Psoas muscle (tissue), 7 donors: ENCODE measurements at regions not wholly inside any gene's neighbourhood (a gene's known extent, or its start where the extent isn't known, plus 50 kb on each side); places are given as distances from the start of the nearest gene placed in this dataset.

ENCODE experiments used
- ATAC-seq, 4 donors: fragments of 200-7000 bp; cut with Tn5 transposase; one replicate each; pipeline ENCODE4 v1.9.1; 2020; ENCODE audit warnings: moderate library complexity in 3 of 4, mild to moderate bottlenecking in 2 of 4
- DNase-seq, 2 donors: peaks; one replicate each; pipeline ENCODE4 v3.0.0-alpha.2; 2020
- H3K27ac ChIP-seq: fragments of 200-600 bp; one replicate; pipeline ENCODE4 v1.8.0; 2022
- H3K27me3 ChIP-seq, 3 donors: fragments of 200-600 bp in 1 of 3; one replicate each; pipeline versions ENCODE4 v1.6.1 to v1.8.0; 2013 to 2022; ENCODE audit warnings: low read length in 2 of 3, mild to moderate bottlenecking in 2 of 3, moderate library complexity in 1 of 3; ENCODE audit not compliant: insufficient read depth in 3 of 3
- H3K36me3 ChIP-seq, 2 donors: fragments of 200-600 bp in 1 of 2; one replicate each; pipeline versions ENCODE4 v1.6.1 to v1.8.0; 2013 to 2022; ENCODE audit warnings: low read depth in 1 of 2, mild to moderate bottlenecking in 1 of 2, moderate library complexity in 1 of 2; ENCODE audit not compliant: insufficient read depth in 1 of 2
- H3K4me1 ChIP-seq: fragments of 200-600 bp; one replicate; pipeline ENCODE4 v1.8.0; 2022
- H3K4me3 ChIP-seq: fragments of 200-600 bp; one replicate; pipeline ENCODE4 v1.8.0; 2022; ENCODE audit warnings: mild to moderate bottlenecking
- H3K9me3 ChIP-seq: fragments of 200-600 bp; one replicate; pipeline ENCODE4 v1.8.0; 2022
- WGBS, 3 donors: extraction: QIAGEN DNeasy Blood & Tissue Kit; methylation state at CpG; one replicate each; pipeline versions ENCODE4 v1.1.6 to v1.1.7; 2013; 5-methylcytosine and 5-hydroxymethylcytosine counted together
- intact Hi-C, 2 donors: fragments of 100-400 bp; cut with DNase I; formaldehyde crosslinking; loops; one replicate each; pipeline versions ENCODE4 v1.11.0 to v1.14.2; 2022
- TF ChIP-seq, protein P1 (sequence below): fragments of 200-600 bp; IDR thresholded peaks from one replicate; pipeline ENCODE4 v1.8.0; 2022; ENCODE audit warnings: antibody characterized with exemption
- donor health status: healthy with polysubstance abuse.
- donor health status: DM: no; HTN: no; CAD: no; lungs with moderate emphysema.
- donor health status: Bipolar disorder and iron deficiency.
- donor health status: healthy.
- donor health status: DM: yes; HTN: yes; CAD: no.
- donor health status: DM: no; HTN: no; CAD: no.
- donor health status: DM: yes; HTN: yes; CAD: no.

DNA sequence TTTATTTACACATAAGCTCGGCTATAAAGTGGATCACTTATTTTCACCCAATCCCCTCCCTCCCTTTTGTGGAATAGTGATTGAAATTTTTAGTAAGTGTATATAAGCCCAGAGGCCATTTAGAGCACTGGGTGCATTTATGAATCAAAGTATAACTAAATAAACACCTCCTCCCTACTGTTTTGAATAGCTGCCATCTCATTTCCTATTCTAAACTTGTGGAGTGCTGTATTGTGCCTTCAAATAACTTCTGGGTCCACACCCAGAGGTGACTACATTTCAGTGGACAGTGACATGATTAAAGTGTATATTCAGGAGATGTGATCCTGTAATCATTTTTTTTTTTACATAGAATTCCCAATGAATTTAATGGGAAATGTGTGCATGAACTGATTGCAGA, 104.9 kb downstream of the TEX13C start:
- no peaks in the 10 kb centered on the region for H3K4me1 ChIP-seq
- WGBS, 3 donors = 35 to 63% (median 60%) methylated on average over 1 of the region's 1 CpG
- ATAC-seq = no peak
- DNase-seq = no peak
- H3K9me3 ChIP-seq = no peaks in the 10 kb centered on the region
- no peak overlapping the region for H3K4me3 ChIP-seq
- no peaks in the 10 kb centered on the region for H3K27me3 ChIP-seq
- no peak overlapping the region for H3K27ac ChIP-seq
- intact Hi-C loops = no loop called here
- H3K36me3 ChIP-seq = no peaks in the 10 kb centered on the region
- TF ChIP-seq, protein P1, sequence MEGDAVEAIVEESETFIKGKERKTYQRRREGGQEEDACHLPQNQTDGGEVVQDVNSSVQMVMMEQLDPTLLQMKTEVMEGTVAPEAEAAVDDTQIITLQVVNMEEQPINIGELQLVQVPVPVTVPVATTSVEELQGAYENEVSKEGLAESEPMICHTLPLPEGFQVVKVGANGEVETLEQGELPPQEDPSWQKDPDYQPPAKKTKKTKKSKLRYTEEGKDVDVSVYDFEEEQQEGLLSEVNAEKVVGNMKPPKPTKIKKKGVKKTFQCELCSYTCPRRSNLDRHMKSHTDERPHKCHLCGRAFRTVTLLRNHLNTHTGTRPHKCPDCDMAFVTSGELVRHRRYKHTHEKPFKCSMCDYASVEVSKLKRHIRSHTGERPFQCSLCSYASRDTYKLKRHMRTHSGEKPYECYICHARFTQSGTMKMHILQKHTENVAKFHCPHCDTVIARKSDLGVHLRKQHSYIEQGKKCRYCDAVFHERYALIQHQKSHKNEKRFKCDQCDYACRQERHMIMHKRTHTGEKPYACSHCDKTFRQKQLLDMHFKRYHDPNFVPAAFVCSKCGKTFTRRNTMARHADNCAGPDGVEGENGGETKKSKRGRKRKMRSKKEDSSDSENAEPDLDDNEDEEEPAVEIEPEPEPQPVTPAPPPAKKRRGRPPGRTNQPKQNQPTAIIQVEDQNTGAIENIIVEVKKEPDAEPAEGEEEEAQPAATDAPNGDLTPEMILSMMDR = no peak

- Histone ChIP-seq H3K4me1 (no peaks in the 10 kb centered on the region), H3K27ac (no peak overlapping the region), H3K4me3 (no peak overlapping the region), H3K27me3 (no peaks in the 10 kb centered on the region), H3K9me3 (no peaks in the 10 kb centered on the region), H3K36me3 (no peaks in the 10 kb centered on the region)
- TF ChIP-seq, protein P1 = no peak
- intact Hi-C loops = no loop called here
- DNase-seq = no peak
- ATAC-seq = no peak
Measured at GRCh38 chrX:125436855-125437254, 117.2 kb downstream of the TEX13C start.

DNA sequence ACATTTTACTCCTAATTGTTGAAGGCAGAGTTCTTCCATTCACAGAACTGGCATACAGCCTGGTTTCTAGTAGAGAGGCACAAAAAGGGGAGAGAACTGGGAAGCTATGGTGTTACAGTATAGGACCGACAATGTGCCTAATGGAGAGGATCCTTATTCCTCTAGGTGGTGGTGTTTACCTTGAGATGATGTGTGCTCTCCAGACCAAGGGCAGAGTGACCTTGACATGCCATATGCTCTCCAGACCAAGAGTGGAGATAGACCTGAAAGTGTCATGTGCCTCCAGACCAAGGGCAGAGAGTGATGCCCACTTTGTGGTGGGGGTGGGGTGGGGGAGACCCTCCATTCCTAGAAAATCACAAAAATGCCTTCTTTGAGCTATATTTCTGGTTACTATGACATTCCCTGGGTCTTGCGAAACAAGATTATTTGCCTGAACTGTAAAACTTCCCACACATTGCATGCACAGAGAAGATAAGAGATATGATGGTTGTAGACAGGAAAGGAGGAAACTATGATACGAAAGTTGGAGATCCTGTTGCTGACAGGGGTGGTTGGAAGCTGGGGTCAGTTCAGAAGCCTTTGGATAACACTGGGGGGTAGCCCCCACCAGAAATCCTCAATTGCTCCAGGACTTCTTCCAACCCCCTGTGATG, 119.7 kb downstream of the TEX13C start:
- TF ChIP-seq, protein P1 = no peak
- Histone ChIP-seq H3K27me3 (no peaks in the 10 kb centered on the region), H3K9me3 (no peaks in the 10 kb centered on the region), H3K36me3 (no peaks in the 10 kb centered on the region), H3K4me3 (no peak overlapping the region), H3K27ac (no peak overlapping the region), H3K4me1 (no peaks in the 10 kb centered on the region)
- intact Hi-C loops = no loop called here
- WGBS, 3 donors = 82 to 89% (median 84%) methylated on average over 3 of the region's 3 CpGs
- DNase-seq = no peak
- ATAC-seq = no peak

DNA sequence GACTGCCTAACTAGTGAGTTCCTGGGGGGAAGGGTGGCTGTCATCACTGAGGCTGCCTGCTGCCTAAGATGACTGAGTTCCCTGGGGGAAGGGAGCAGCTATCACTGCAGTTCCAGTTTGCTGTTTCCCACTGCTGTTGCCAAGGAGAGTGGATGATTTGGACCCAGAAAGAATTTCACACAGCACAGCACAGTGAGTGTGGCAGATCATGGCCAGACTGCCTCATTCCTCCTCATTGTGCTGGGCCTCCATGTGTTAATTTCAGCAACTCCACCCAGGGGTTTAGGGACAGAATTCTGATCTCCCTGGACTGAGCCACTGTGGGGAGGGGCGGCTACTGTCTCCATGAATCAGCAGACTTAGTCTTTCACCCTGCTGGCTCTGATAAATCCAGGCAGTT, 125.0 kb downstream of the TEX13C start:
- TF ChIP-seq, protein P1 = no peak
- DNase-seq = no peak
- H3K27ac ChIP-seq = no peak overlapping the region

GRCh38 chrX:125475482-125475881, 155.8 kb downstream of the TEX13C start:
- no peaks in the 10 kb centered on the region for H3K27me3 ChIP-seq
- H3K9me3 ChIP-seq = no peaks in the 10 kb centered on the region
- no peak for DNase-seq
- no peak overlapping the region for H3K27ac ChIP-seq
- H3K36me3 ChIP-seq = no peaks in the 10 kb centered on the region
- ATAC-seq = no peak
- no peaks in the 10 kb centered on the region for H3K4me1 ChIP-seq
- no peak overlapping the region for H3K4me3 ChIP-seq
- intact Hi-C loops = no loop called here
- TF ChIP-seq, protein P1 = no peak

More for the DNA sequence above, 125.0 kb downstream of the TEX13C start:
- 45 to 78% (median 59%) methylated on average over 1 of the region's 1 CpG for WGBS, 3 donors
- H3K4me3 ChIP-seq = no peak overlapping the region
- H3K27me3 ChIP-seq = no peaks in the 10 kb centered on the region
- H3K4me1 ChIP-seq = no peaks in the 10 kb centered on the region
- ATAC-seq = no peak
- intact Hi-C loops = no loop called here
- H3K36me3 ChIP-seq = no peaks in the 10 kb centered on the region
- H3K9me3 ChIP-seq = no peaks in the 10 kb centered on the region
